Mesenchymal stem cell (in vitro differentiated cells and primary cell): ENCODE measurements at regions not wholly inside any gene's neighbourhood (a gene's known extent, or its start where the extent isn't known, plus 50 kb on each side); places are given as distances from the start of the nearest gene placed in this dataset.

Experiments
- DNase-seq: peaks from one replicate; pipeline ENCODE4 v3.0.0-alpha.2; 2013
- H2AFZ ChIP-seq: one replicate; pipeline ENCODE4 v1.6.1; 2013; ENCODE audit warnings: low read depth, mild to moderate bottlenecking, control low read depth, inconsistent platforms, low read length, moderate library complexity
- H2AK5ac ChIP-seq: 2 replicates; pipeline ENCODE4 v1.6.1; 2013; ENCODE audit warnings: low read length, moderate library complexity, mild to moderate bottlenecking, inconsistent platforms; ENCODE audit not compliant: severe bottlenecking
- H2BK120ac ChIP-seq: one replicate; pipeline ENCODE4 v1.6.1; 2013; ENCODE audit warnings: low read depth, mild to moderate bottlenecking, inconsistent platforms, low read length, moderate library complexity
- H2BK12ac ChIP-seq, 2 experiments: one replicate each; pipeline ENCODE4 v1.6.1; 2013; ENCODE audit warnings: inconsistent platforms in 2 of 2, low read length in 2 of 2, mild to moderate bottlenecking in 2 of 2, moderate library complexity in 2 of 2, control low read depth in 1 of 2
- H2BK15ac ChIP-seq: one replicate; pipeline ENCODE4 v1.6.1; 2013; ENCODE audit warnings: mild to moderate bottlenecking, low read depth, inconsistent platforms; ENCODE audit not compliant: poor library complexity, severe bottlenecking
- H2BK5ac ChIP-seq: 2 replicates; pipeline ENCODE4 v1.6.1; 2013; ENCODE audit warnings: low read depth, mild to moderate bottlenecking, low read length, control low read depth, inconsistent platforms; ENCODE audit not compliant: poor library complexity, severe bottlenecking
- H3K14ac ChIP-seq, 2 experiments: one replicate each; pipeline ENCODE4 v1.6.1; 2013; ENCODE audit warnings: inconsistent platforms in 2 of 2, low read length in 2 of 2, control low read depth in 1 of 2, mild to moderate bottlenecking in 1 of 2, moderate library complexity in 1 of 2
- H3K18ac ChIP-seq, 2 experiments: one replicate each; pipeline ENCODE4 v1.6.1; 2013; ENCODE audit warnings: inconsistent platforms in 2 of 2, low read length in 2 of 2, control low read depth in 1 of 2, low read depth in 1 of 2, mild to moderate bottlenecking in 1 of 2
- H3K23ac ChIP-seq, 2 experiments: one replicate each; pipeline ENCODE4 v1.6.1; 2013; ENCODE audit warnings: inconsistent platforms in 2 of 2, low read length in 2 of 2, mild to moderate bottlenecking in 2 of 2, moderate library complexity in 2 of 2, control low read depth in 1 of 2
- H3K27ac ChIP-seq: 2 replicates; pipeline ENCODE4 v1.5.1; 2013; ENCODE audit warnings: mild to moderate bottlenecking, moderate library complexity, low read length, control low read depth, inconsistent platforms; ENCODE audit not compliant: poor library complexity, severe bottlenecking
- H3K27me3 ChIP-seq, 2 experiments: 2 replicates each; pipeline versions ENCODE4 v1.6.1 to v1.7.0; 2013; ENCODE audit warnings: low read length in 2 of 2, mild to moderate bottlenecking in 2 of 2, moderate library complexity in 2 of 2, control low read depth in 1 of 2, inconsistent platforms in 1 of 2; ENCODE audit not compliant: control insufficient read depth in 1 of 2, insufficient read depth in 1 of 2
- H3K36me3 ChIP-seq, 2 experiments: 2 replicates each; pipeline versions ENCODE4 v1.6.1 to v1.7.0; 2013; ENCODE audit warnings: low read length in 2 of 2, control low read depth in 1 of 2, inconsistent platforms in 1 of 2, low read depth in 1 of 2, mild to moderate bottlenecking in 1 of 2; ENCODE audit not compliant: insufficient read depth in 2 of 2, control insufficient read depth in 1 of 2
- H3K4ac ChIP-seq, 2 experiments: one replicate each; pipeline ENCODE4 v1.6.1; 2013; ENCODE audit warnings: inconsistent platforms in 2 of 2, low read length in 2 of 2, mild to moderate bottlenecking in 2 of 2, moderate library complexity in 2 of 2, control low read depth in 1 of 2, low read depth in 1 of 2
- H3K4me1 ChIP-seq: 2 replicates; pipeline ENCODE4 v1.6.1; 2013; ENCODE audit warnings: low read depth, low read length, control low read depth; ENCODE audit not compliant: control insufficient read depth, insufficient read depth
- H3K4me2 ChIP-seq: 2 replicates; pipeline ENCODE4 v1.6.1; 2013; ENCODE audit warnings: low read length, mild to moderate bottlenecking, inconsistent platforms; ENCODE audit not compliant: poor library complexity, severe bottlenecking
- H3K4me3 ChIP-seq, 2 experiments: 2 replicates each; pipeline versions ENCODE4 v1.5.1 to v1.7.0; 2013; ENCODE audit warnings: low read length in 2 of 2, mild to moderate bottlenecking in 2 of 2, control low read depth in 1 of 2, low read depth in 1 of 2; ENCODE audit not compliant: insufficient read depth in 1 of 2
- H3K79me1 ChIP-seq: replicated peaks from 2 replicates; pipeline ENCODE4 v1.6.1; 2013; ENCODE audit warnings: mild to moderate bottlenecking, control low read depth, low read length, inconsistent platforms; ENCODE audit not compliant: poor library complexity, severe bottlenecking
- H3K9ac ChIP-seq: 2 replicates; pipeline ENCODE4 v1.7.0; 2013; ENCODE audit warnings: mild to moderate bottlenecking, low read length, moderate library complexity
- H3K9me3 ChIP-seq: 2 replicates; pipeline ENCODE4 v1.7.0; 2013; ENCODE audit warnings: mild to moderate bottlenecking, low read length; ENCODE audit not compliant: control insufficient read depth
- H4K8ac ChIP-seq: one replicate; pipeline ENCODE4 v1.6.1; 2013; ENCODE audit warnings: inconsistent platforms, mild to moderate bottlenecking, low read length, moderate library complexity
- H4K91ac ChIP-seq: one replicate; pipeline ENCODE4 v1.6.1; 2013; ENCODE audit warnings: mild to moderate bottlenecking, low read length, inconsistent platforms
- WGBS: methylation state at CpG from one replicate; pipeline ENCODE4 v1.1.7; 2013; ENCODE audit warnings: mixed read lengths; 5-methylcytosine and 5-hydroxymethylcytosine counted together

DNA sequence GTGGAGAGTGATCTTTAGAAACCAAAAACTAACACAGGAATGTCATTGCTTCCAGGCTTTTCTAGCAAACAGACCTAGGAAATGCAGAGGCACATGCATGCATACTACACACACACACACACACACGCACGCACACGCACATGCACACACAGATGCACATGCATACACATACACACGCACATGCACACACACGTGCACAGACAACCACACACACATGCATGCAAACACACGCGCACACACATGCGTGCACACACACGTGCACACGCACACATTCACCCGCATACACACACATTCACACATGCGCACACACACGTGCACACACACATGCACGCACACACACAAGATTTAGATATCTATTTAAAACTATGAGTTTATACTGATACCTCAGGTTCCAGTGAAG is 379.5 kb downstream of the ZNF516 start:
- no peaks in the 10 kb centered on the region for H3K4me1 ChIP-seq
- H3K14ac ChIP-seq, result no peak overlapping the region
- no peak overlapping the region for H3K9ac ChIP-seq
- H3K79me1 ChIP-seq, result no peaks in the 10 kb centered on the region
- H2BK5ac ChIP-seq, result no peak overlapping the region
- no peak overlapping the region for H2AFZ ChIP-seq
- H2BK15ac ChIP-seq, result no peak overlapping the region
- H2AK5ac ChIP-seq, result no peak overlapping the region
- no peak overlapping the region for H2BK120ac ChIP-seq
- no peaks in the 10 kb centered on the region for H3K36me3 ChIP-seq
- WGBS, result 89% methylated on average over 14 of the region's 14 CpGs
- H3K18ac ChIP-seq, result no peak overlapping the region
- no peak overlapping the region for H3K4me3 ChIP-seq
- no peak overlapping the region for H4K8ac ChIP-seq
- H3K23ac ChIP-seq, result no peak overlapping the region
- H3K4ac ChIP-seq, result no peak overlapping the region
- DNase-seq, result no peak
- no peak overlapping the region for H2BK12ac ChIP-seq
- H3K27me3 ChIP-seq, result no peaks in the 10 kb centered on the region
- peaks cover 5% of the 10 kb centered on the region for H3K9me3 ChIP-seq
- H3K27ac ChIP-seq, result no peak overlapping the region
- H3K4me2 ChIP-seq, result no peak overlapping the region
- no peak overlapping the region for H4K91ac ChIP-seq

GRCh38 chr18:76113101-76113500 is 381.9 kb downstream of the ZNF516 start:
- no peak overlapping the region for H3K4ac ChIP-seq
- H3K79me1 ChIP-seq, result no peaks in the 10 kb centered on the region
- no peak overlapping the region for H2BK15ac ChIP-seq
- H3K4me3 ChIP-seq, result no peak overlapping the region
- H2AFZ ChIP-seq, result no peak overlapping the region
- no peak overlapping the region for H4K8ac ChIP-seq
- H3K18ac ChIP-seq, result no peak overlapping the region
- no peak overlapping the region for H3K9ac ChIP-seq
- H3K23ac ChIP-seq, result no peak overlapping the region
- H3K27ac ChIP-seq, result no peak overlapping the region
- H3K9me3 ChIP-seq, result peaks cover 5% of the 10 kb centered on the region
- DNase-seq, result no peak
- no peaks in the 10 kb centered on the region for H3K27me3 ChIP-seq
- H3K4me1 ChIP-seq, result no peaks in the 10 kb centered on the region
- 80% methylated on average over 10 of the region's 10 CpGs for WGBS
- no peak overlapping the region for H3K4me2 ChIP-seq
- no peaks in the 10 kb centered on the region for H3K36me3 ChIP-seq
- H2BK120ac ChIP-seq, result no peak overlapping the region
- H2BK12ac ChIP-seq, result no peak overlapping the region
- H2BK5ac ChIP-seq, result no peak overlapping the region
- H2AK5ac ChIP-seq, result no peak overlapping the region
- H3K14ac ChIP-seq, result no peak overlapping the region
- H4K91ac ChIP-seq, result peak overlapping the region; percentile 5

DNA sequence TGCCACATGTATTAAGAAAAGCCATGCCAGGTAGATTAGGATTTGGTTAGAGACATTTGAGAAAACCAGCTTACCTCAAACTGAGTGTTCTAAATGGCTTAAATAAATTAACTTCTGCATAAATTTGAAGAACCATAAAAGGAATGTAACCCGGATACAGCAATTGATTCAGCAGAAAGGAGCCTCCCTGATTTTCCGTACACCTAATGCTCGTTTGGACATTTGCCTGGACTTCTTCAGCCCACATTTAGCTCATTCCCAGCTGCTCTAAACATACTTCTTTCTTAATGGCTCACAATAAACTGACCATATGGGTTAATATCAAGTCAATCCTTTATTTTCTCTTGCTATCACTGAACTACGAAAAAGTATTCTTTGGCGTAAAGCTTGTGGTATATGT is 392.4 kb downstream of the ZNF516 start:
- Histone ChIP-seq H3K23ac (no peak overlapping the region), H4K91ac (no peak overlapping the region), H3K36me3 (no peaks in the 10 kb centered on the region), H2BK120ac (no peak overlapping the region), H3K27me3 (peaks cover 0 to 9% of the 10 kb centered on the region in 2 experiments), H3K4me3 (no peak overlapping the region), H4K8ac (no peak overlapping the region), H3K9ac (no peak overlapping the region), H3K14ac (no peak overlapping the region), H3K18ac (no peak overlapping the region), H3K79me1 (no peaks in the 10 kb centered on the region), H2AFZ (no peak overlapping the region), H2BK12ac (no peak overlapping the region), H3K4me2 (no peak overlapping the region), H2BK5ac (no peak overlapping the region), H3K4ac (no peak overlapping the region), H3K4me1 (no peaks in the 10 kb centered on the region), H2AK5ac (no peak overlapping the region), H3K9me3 (no peaks in the 10 kb centered on the region), H3K27ac (no peak overlapping the region), H2BK15ac (no peak overlapping the region)
- WGBS, result 69% methylated on average over 5 of the region's 5 CpGs
- DNase-seq, result no peak

GRCh38 chr18:76102156-76102555 is 392.9 kb downstream of the ZNF516 start:
- Histone ChIP-seq H3K79me1 (no peaks in the 10 kb centered on the region), H3K9ac (no peak overlapping the region), H3K4me3 (no peak overlapping the region)

More at GRCh38 chr18:76102156-76102555, 392.9 kb downstream of the ZNF516 start:
- H3K14ac ChIP-seq, result no peak overlapping the region
- H2AFZ ChIP-seq, result no peak overlapping the region
- H3K4me2 ChIP-seq, result no peak overlapping the region
- no peak for DNase-seq
- H4K8ac ChIP-seq, result no peak overlapping the region
- no peak overlapping the region for H2BK120ac ChIP-seq
- H2BK15ac ChIP-seq, result no peak overlapping the region
- H3K18ac ChIP-seq, result no peak overlapping the region
- no peaks in the 10 kb centered on the region for H3K4me1 ChIP-seq
- H3K23ac ChIP-seq, result no peak overlapping the region
- H3K27me3 ChIP-seq, result peaks cover 0 to 9% of the 10 kb centered on the region in 2 experiments
- no peak overlapping the region for H4K91ac ChIP-seq
- no peaks in the 10 kb centered on the region for H3K36me3 ChIP-seq
- H3K9me3 ChIP-seq, result no peaks in the 10 kb centered on the region
- H2AK5ac ChIP-seq, result no peak overlapping the region
- no peak overlapping the region for H3K4ac ChIP-seq
- no peak overlapping the region for H2BK5ac ChIP-seq
- no peak overlapping the region for H3K27ac ChIP-seq
- H2BK12ac ChIP-seq, result no peak overlapping the region
- 56% methylated on average over 3 of the region's 3 CpGs for WGBS
